Effector memory CD8-positive, alpha-beta T cell (primary cell): ENCODE measurements at regions not wholly inside any gene's neighbourhood (a gene's known extent, or its start where the extent isn't known, plus 50 kb on each side); places are given as distances from the start of the nearest gene placed in this dataset.

Source experiments
- ATAC-seq: fragments of 150-1000 bp; cut with Tn5 transposase; replicated peaks from 2 replicates; pipeline ENCODE4 v1.10.0; 2021; ENCODE audit warnings: mild to moderate bottlenecking, moderate library complexity
- DNase-seq, 3 experiments: peaks; one replicate each; pipeline ENCODE4 v3.0.0; 2021
- H3K27ac Mint-ChIP-seq, 2 donors: one replicate each; pipeline ENCODE4 v1.8.0; 2022; ENCODE audit warnings: mild to moderate bottlenecking in 2 of 2, mixed read lengths in 2 of 2, moderate library complexity in 2 of 2
- H3K27me3 Mint-ChIP-seq, 2 donors: one replicate each; pipeline ENCODE4 v1.8.0; 2022; ENCODE audit warnings: mixed read lengths in 2 of 2
- H3K36me3 Mint-ChIP-seq: one replicate; pipeline ENCODE4 v1.8.0; 2022; ENCODE audit warnings: mild to moderate bottlenecking, moderate library complexity, mixed read lengths; ENCODE audit not compliant: insufficient read depth
- H3K4me1 Mint-ChIP-seq, 2 donors: one replicate each; pipeline ENCODE4 v1.8.0; 2022; ENCODE audit warnings: low read depth in 2 of 2, mixed read lengths in 2 of 2
- H3K4me3 Mint-ChIP-seq, 2 donors: one replicate each; pipeline ENCODE4 v1.8.0; 2022; ENCODE audit warnings: mild to moderate bottlenecking in 2 of 2, mixed read lengths in 2 of 2, moderate library complexity in 2 of 2
- H3K9me3 Mint-ChIP-seq, 2 donors: one replicate each; pipeline ENCODE4 v1.8.0; 2022; ENCODE audit warnings: mixed read lengths in 2 of 2

GRCh38 chr2:150599889-150600288, 112.4 kb upstream of the RND3 start:
- Mint-ChIP-seq H3K27ac (no peak overlapping the region), H3K36me3 (no peaks in the 10 kb centered on the region), H3K27me3 (no peaks in the 10 kb centered on the region), H3K9me3 (peaks cover 0 to 6% of the 10 kb centered on the region in 2 donors), H3K4me1 (no peaks in the 10 kb centered on the region), H3K4me3 (no peak overlapping the region)
- DNase-seq (no peak), ATAC-seq (no peak)

GRCh38 chr2:150598383-150598782, 110.9 kb upstream of the RND3 start:
- no peak for DNase-seq
- Mint-ChIP-seq H3K4me1 (no peaks in the 10 kb centered on the region), H3K27ac (no peak overlapping the region), H3K9me3 (peaks cover 0 to 7% of the 10 kb centered on the region in 2 donors), H3K4me3 (no peak overlapping the region), H3K36me3 (no peaks in the 10 kb centered on the region), H3K27me3 (no peaks in the 10 kb centered on the region)
- ATAC-seq, result no peak

- H3K27ac Mint-ChIP-seq, result no peak overlapping the region
- H3K27me3 Mint-ChIP-seq, result no peaks in the 10 kb centered on the region
- H3K4me1 Mint-ChIP-seq, result no peaks in the 10 kb centered on the region
- H3K36me3 Mint-ChIP-seq, result no peaks in the 10 kb centered on the region
- ATAC-seq (no peak), DNase-seq (no peak)
- H3K4me3 Mint-ChIP-seq, result no peak overlapping the region
- H3K9me3 Mint-ChIP-seq, result peaks cover 0 to 7% of the 10 kb centered on the region in 2 donors
Observed at GRCh38 chr2:150595803-150596470, 108.5 kb upstream of the RND3 start.

GRCh38 chr2:150594299-150594698, 106.8 kb upstream of the RND3 start:
- Mint-ChIP-seq H3K27me3 (no peaks in the 10 kb centered on the region), H3K9me3 (peaks cover 0 to 7% of the 10 kb centered on the region in 2 donors), H3K27ac (no peak overlapping the region), H3K4me3 (no peak overlapping the region), H3K36me3 (no peaks in the 10 kb centered on the region), H3K4me1 (no peaks in the 10 kb centered on the region)
- DNase-seq, result no peak
- ATAC-seq, result no peak

- ATAC-seq, result no peak
- DNase-seq, result no peak
- Mint-ChIP-seq H3K9me3 (peaks cover 0 to 7% of the 10 kb centered on the region in 2 donors), H3K27me3 (no peaks in the 10 kb centered on the region), H3K4me3 (no peak overlapping the region), H3K27ac (no peak overlapping the region), H3K36me3 (no peaks in the 10 kb centered on the region), H3K4me1 (no peaks in the 10 kb centered on the region)
Observed at GRCh38 chr2:150591496-150592285, 104.2 kb upstream of the RND3 start.

GRCh38 chr2:150589681-150590080, 102.2 kb upstream of the RND3 start:
- no peak for DNase-seq
- no peak overlapping the region for H3K27ac Mint-ChIP-seq
- H3K27me3 Mint-ChIP-seq, result no peaks in the 10 kb centered on the region
- no peak overlapping the region for H3K4me3 Mint-ChIP-seq
- no peak for ATAC-seq
- no peaks in the 10 kb centered on the region for H3K9me3 Mint-ChIP-seq
- H3K36me3 Mint-ChIP-seq, result no peaks in the 10 kb centered on the region
- no peaks in the 10 kb centered on the region for H3K4me1 Mint-ChIP-seq

GRCh38 chr2:150588506-150588870, 101.0 kb upstream of the RND3 start:
- H3K36me3 Mint-ChIP-seq, result no peaks in the 10 kb centered on the region
- H3K9me3 Mint-ChIP-seq, result no peaks in the 10 kb centered on the region
- no peak for ATAC-seq
- H3K27me3 Mint-ChIP-seq, result no peaks in the 10 kb centered on the region
- no peak for DNase-seq
- no peak overlapping the region for H3K27ac Mint-ChIP-seq
- no peaks in the 10 kb centered on the region for H3K4me1 Mint-ChIP-seq
- H3K4me3 Mint-ChIP-seq, result no peak overlapping the region

GRCh38 chr2:150587547-150588505, 100.4 kb upstream of the RND3 start:
- Mint-ChIP-seq H3K27ac (no peak overlapping the region), H3K27me3 (no peaks in the 10 kb centered on the region), H3K36me3 (no peaks in the 10 kb centered on the region), H3K4me1 (no peaks in the 10 kb centered on the region), H3K4me3 (no peak overlapping the region), H3K9me3 (no peaks in the 10 kb centered on the region)
- DNase-seq, result no peak
- ATAC-seq, result no peak

- DNase-seq (no peak), ATAC-seq (no peak)
- Mint-ChIP-seq H3K27ac (no peak overlapping the region), H3K36me3 (no peaks in the 10 kb centered on the region), H3K9me3 (no peaks in the 10 kb centered on the region), H3K4me3 (no peak overlapping the region), H3K27me3 (no peaks in the 10 kb centered on the region), H3K4me1 (no peaks in the 10 kb centered on the region)
Observed at GRCh38 chr2:150586858-150587257, 99.4 kb upstream of the RND3 start.

- ATAC-seq (no peak), DNase-seq (no peak)
- Mint-ChIP-seq H3K27me3 (no peaks in the 10 kb centered on the region), H3K36me3 (no peaks in the 10 kb centered on the region), H3K9me3 (no peaks in the 10 kb centered on the region), H3K27ac (no peak overlapping the region), H3K4me1 (no peaks in the 10 kb centered on the region), H3K4me3 (no peak overlapping the region)
Observed at GRCh38 chr2:150585221-150585971, 97.9 kb upstream of the RND3 start.

GRCh38 chr2:150584081-150584480, 96.6 kb upstream of the RND3 start:
- Mint-ChIP-seq H3K27me3 (no peaks in the 10 kb centered on the region), H3K4me3 (no peak overlapping the region)
- no peak for ATAC-seq

GRCh38 chr2:150581717-150582472, 94.4 kb upstream of the RND3 start:
- Mint-ChIP-seq H3K27ac (no peak overlapping the region), H3K27me3 (no peaks in the 10 kb centered on the region), H3K4me1 (no peaks in the 10 kb centered on the region), H3K9me3 (peaks cover 0 to 8% of the 10 kb centered on the region in 2 donors), H3K36me3 (no peaks in the 10 kb centered on the region), H3K4me3 (no peak overlapping the region)
- ATAC-seq (no peak), DNase-seq (no peak)

More at GRCh38 chr2:150584081-150584480, 96.6 kb upstream of the RND3 start:
- no peak for DNase-seq
- Mint-ChIP-seq H3K4me1 (no peaks in the 10 kb centered on the region), H3K36me3 (no peaks in the 10 kb centered on the region), H3K9me3 (peaks cover 0 to 4% of the 10 kb centered on the region in 2 donors), H3K27ac (no peak overlapping the region)
